Activated B cell treated with CpG ODN at 0.5 μM for 24 hours (primary cell): ENCODE measurements at regions not wholly inside any gene's neighbourhood (a gene's known extent, or its start where the extent isn't known, plus 50 kb on each side); places are given as distances from the start of the nearest gene placed in this dataset.

Source experiments
- ATAC-seq: fragments of 200-7000 bp; cut with Tn5 transposase; one replicate; pipeline ENCODE4 v1.10.0; 2021; ENCODE audit warnings: low read depth, mild to moderate bottlenecking, moderate library complexity
- CTCF ChIA-PET: fragments of 350-600 bp; sonication (Branson Sonifier 250); formaldehyde crosslinking; loops from one replicate; lab custom pipeline; 2021; ENCODE audit warnings: antibody characterized with exemption; lab: Charles Lee
- POLR2A ChIA-PET: fragments of 350-600 bp; sonication (Branson Sonifier 250); formaldehyde crosslinking; loops from one replicate; lab custom pipeline; 2021; ENCODE audit warnings: antibody characterized with exemption; lab: Charles Lee
- DNase-seq: peaks from one replicate; pipeline ENCODE4 v3.0.0; 2022
- H3K27ac Mint-ChIP-seq: one replicate; pipeline ENCODE4 v1.8.0; 2020; ENCODE audit warnings: mixed read lengths
- H3K27me3 Mint-ChIP-seq: one replicate; pipeline ENCODE4 v1.8.0; 2021; ENCODE audit warnings: mixed read lengths
- H3K36me3 Mint-ChIP-seq: one replicate; pipeline ENCODE4 v1.8.0; 2021; ENCODE audit warnings: low read depth, mixed read lengths
- H3K4me1 Mint-ChIP-seq: one replicate; pipeline ENCODE4 v1.8.0; 2021; ENCODE audit warnings: mixed read lengths
- H3K4me3 Mint-ChIP-seq: one replicate; pipeline ENCODE4 v1.8.0; 2020; ENCODE audit warnings: mild to moderate bottlenecking, mixed read lengths
- H3K9me3 Mint-ChIP-seq: one replicate; pipeline ENCODE4 v1.8.0; 2020; ENCODE audit warnings: mixed read lengths
- CTCF ChIP-seq: fragments of 200-600 bp; IDR thresholded peaks from one replicate; pipeline ENCODE4 v1.8.0; 2022; ENCODE audit warnings: antibody characterized with exemption, mild to moderate bottlenecking
- intact Hi-C: fragments of 100-400 bp; cut with micrococcal nuclease; formaldehyde crosslinking; loops from one replicate; pipeline ENCODE4 v1.15.1; 2024

- no peak overlapping the region for H3K4me3 Mint-ChIP-seq
- intact Hi-C loops = no loop called here
- TF ChIP-seq CTCF = no peak
- DNase-seq (no peak), ATAC-seq (no peak)
- H3K9me3 Mint-ChIP-seq = no peaks in the 10 kb centered on the region
- CTCF ChIA-PET = no interaction called here
- POLR2A ChIA-PET = no interaction called here
- no peak overlapping the region for H3K27ac Mint-ChIP-seq
- H3K4me1 Mint-ChIP-seq = no peaks in the 10 kb centered on the region
- no peaks in the 10 kb centered on the region for H3K36me3 Mint-ChIP-seq
- no peaks in the 10 kb centered on the region for H3K27me3 Mint-ChIP-seq
These were observed 127.9 kb upstream of the NHS start for GRCh38 chrX:17247144-17247543.

GRCh38 chrX:17262123-17262522 is 112.9 kb upstream of the NHS start:
- ChIA-PET CTCF (no interaction called here), POLR2A (no interaction called here)
- no peak for DNase-seq
- Mint-ChIP-seq H3K4me3 (no peak overlapping the region), H3K9me3 (peaks cover 11% of the 10 kb centered on the region), H3K27me3 (no peaks in the 10 kb centered on the region), H3K36me3 (no peaks in the 10 kb centered on the region), H3K4me1 (no peaks in the 10 kb centered on the region), H3K27ac (no peak overlapping the region)
- no peak for TF ChIP-seq CTCF
- ATAC-seq = no peak
- intact Hi-C loops = no loop called here

- POLR2A ChIA-PET = no interaction called here
- no peaks in the 10 kb centered on the region for H3K4me1 Mint-ChIP-seq
- no peaks in the 10 kb centered on the region for H3K27me3 Mint-ChIP-seq
- CTCF ChIA-PET = no interaction called here
- no peak overlapping the region for H3K4me3 Mint-ChIP-seq
- no peak overlapping the region for H3K27ac Mint-ChIP-seq
- no peak for DNase-seq
- intact Hi-C loops = no loop called here
- TF ChIP-seq CTCF = no peak
- ATAC-seq = no peak
- peaks cover 8% of the 10 kb centered on the region for H3K9me3 Mint-ChIP-seq
- no peaks in the 10 kb centered on the region for H3K36me3 Mint-ChIP-seq
These were observed 108.9 kb upstream of the NHS start for GRCh38 chrX:17266136-17266535.

GRCh38 chrX:17278961-17279360 is 96.0 kb upstream of the NHS start:
- intact Hi-C loops = no loop called here
- Mint-ChIP-seq H3K4me3 (no peak overlapping the region), H3K4me1 (no peaks in the 10 kb centered on the region), H3K27me3 (no peaks in the 10 kb centered on the region), H3K27ac (no peak overlapping the region), H3K36me3 (no peaks in the 10 kb centered on the region), H3K9me3 (no peaks in the 10 kb centered on the region)
- TF ChIP-seq CTCF = no peak
- ChIA-PET CTCF (no interaction called here), POLR2A (no interaction called here)
- no peak for ATAC-seq
- no peak for DNase-seq

- H3K4me3 Mint-ChIP-seq = no peak overlapping the region
- H3K4me1 Mint-ChIP-seq = no peaks in the 10 kb centered on the region
- no peak for ATAC-seq
- DNase-seq = no peak
- no peak overlapping the region for H3K27ac Mint-ChIP-seq
- no peaks in the 10 kb centered on the region for H3K36me3 Mint-ChIP-seq
- no peaks in the 10 kb centered on the region for H3K9me3 Mint-ChIP-seq
- TF ChIP-seq CTCF = no peak
- CTCF ChIA-PET = no interaction called here
- intact Hi-C loops = no loop called here
- no peaks in the 10 kb centered on the region for H3K27me3 Mint-ChIP-seq
- POLR2A ChIA-PET = no interaction called here
These were observed 89.0 kb upstream of the NHS start for GRCh38 chrX:17285983-17286382.
